Left lung (tissue), 4 donors: ENCODE measurements at regions not wholly inside any gene's neighbourhood (a gene's known extent, or its start where the extent isn't known, plus 50 kb on each side); places are given as distances from the start of the nearest gene placed in this dataset.

Experiments
- ATAC-seq: fragments of 200-7000 bp; cut with Tn5 transposase; one replicate; pipeline ENCODE4 v1.9.1; 2020; ENCODE audit warnings: moderate library complexity
- DNase-seq, 4 donors: peaks; one replicate each; pipeline ENCODE4 v3.0.0-alpha.2; 2013 to 2020
- H3K27ac ChIP-seq, 2 donors: fragments of 200-600 bp; sonication (generic) in 1 of 2; one replicate each; pipeline versions ENCODE4 v1.5.0 to v1.8.0; 2020 to 2021
- H3K27me3 ChIP-seq, 2 donors: fragments of 200-600 bp; sonication (generic) in 1 of 2; one replicate each; pipeline versions ENCODE4 v1.5.0 to v1.8.0; 2020 to 2021
- H3K36me3 ChIP-seq, 2 donors: fragments of 200-600 bp; sonication (generic) in 1 of 2; one replicate each; pipeline versions ENCODE4 v1.5.0 to v1.8.0; 2020 to 2021
- H3K4me1 ChIP-seq, 2 donors: fragments of 200-600 bp; one replicate each; pipeline ENCODE4 v1.8.0; 2021
- H3K4me3 ChIP-seq, 2 donors: fragments of 200-600 bp; sonication (generic) in 1 of 2; one replicate each; pipeline versions ENCODE4 v1.5.0 to v1.8.0; 2020 to 2021; ENCODE audit warnings: mild to moderate bottlenecking in 1 of 2
- H3K9me3 ChIP-seq, 2 donors: fragments of 200-600 bp; sonication (generic) in 1 of 2; one replicate each; pipeline versions ENCODE4 v1.5.0 to v1.8.0; 2020 to 2021
- CTCF ChIP-seq, 2 donors: fragments of 200-600 bp; sonication (generic) in 1 of 2; IDR thresholded peaks; one replicate each; pipeline versions ENCODE4 v1.5.0 to v1.8.0; 2021; ENCODE audit warnings: antibody characterized with exemption in 2 of 2
- intact Hi-C, 2 donors: fragments of 100-400 bp; cut with DNase I; formaldehyde crosslinking; loops; one replicate each; pipeline versions ENCODE4 v1.11.2 to v1.14.2; 2022
- donor health status: DM: no; HTN: yes; CAD: no.
- donor health status: DM: no; HTN: no; CAD: no.

- H3K36me3 ChIP-seq = no peaks in the 10 kb centered on the region
- H3K9me3 ChIP-seq = peaks cover 0 to 26% of the 10 kb centered on the region in 2 donors
- no peak overlapping the region for H3K4me3 ChIP-seq
- no peak for DNase-seq
- intact Hi-C loops = no loop called here
- no peaks in the 10 kb centered on the region for H3K27me3 ChIP-seq
- no peak overlapping the region for H3K27ac ChIP-seq
- no peaks in the 10 kb centered on the region for H3K4me1 ChIP-seq
- ATAC-seq = no peak
- TF ChIP-seq CTCF (IDR thresholded peaks at IDR 0.05) = no peak
Observed at GRCh38 chr4:135605076-135605475, 1403.5 kb upstream of the PABPC4L start.

- H3K27ac ChIP-seq = no peak overlapping the region
- intact Hi-C loops = no loop called here
- H3K36me3 ChIP-seq = no peaks in the 10 kb centered on the region
- no peak for ATAC-seq
- TF ChIP-seq CTCF (IDR thresholded peaks at IDR 0.05) = no peak
- DNase-seq = no peak
- H3K4me3 ChIP-seq = no peak overlapping the region
- no peaks in the 10 kb centered on the region for H3K27me3 ChIP-seq
- no peaks in the 10 kb centered on the region for H3K4me1 ChIP-seq
- H3K9me3 ChIP-seq = peaks cover 0 to 31% of the 10 kb centered on the region in 2 donors
Observed at GRCh38 chr4:135604531-135604930, 1402.9 kb upstream of the PABPC4L start.

GRCh38 chr4:135601351-135601750 is 1399.8 kb upstream of the PABPC4L start:
- DNase-seq (no peak), ATAC-seq (no peak)
- intact Hi-C loops = no loop called here
- Histone ChIP-seq H3K36me3 (no peaks in the 10 kb centered on the region), H3K4me3 (no peak overlapping the region), H3K27me3 (no peaks in the 10 kb centered on the region), H3K4me1 (no peaks in the 10 kb centered on the region), H3K9me3 (peaks cover 0 to 61% of the 10 kb centered on the region in 2 donors), H3K27ac (no peak overlapping the region)
- TF ChIP-seq CTCF (IDR thresholded peaks at IDR 0.05) = no peak

GRCh38 chr4:135598151-135598550 is 1396.6 kb upstream of the PABPC4L start:
- Histone ChIP-seq H3K27me3 (no peaks in the 10 kb centered on the region), H3K4me3 (no peak overlapping the region), H3K36me3 (no peaks in the 10 kb centered on the region), H3K4me1 (no peaks in the 10 kb centered on the region), H3K27ac (no peak overlapping the region), H3K9me3 (peaks cover 0 to 69% of the 10 kb centered on the region in 2 donors)
- DNase-seq (no peak), ATAC-seq (no peak)
- no peak for TF ChIP-seq CTCF (IDR thresholded peaks at IDR 0.05)
- intact Hi-C loops = no loop called here

- intact Hi-C loops = no loop called here
- DNase-seq (no peak), ATAC-seq (no peak)
- peaks cover 0 to 37% of the 10 kb centered on the region in 2 donors for H3K9me3 ChIP-seq
- no peaks in the 10 kb centered on the region for H3K27me3 ChIP-seq
- no peaks in the 10 kb centered on the region for H3K4me1 ChIP-seq
- TF ChIP-seq CTCF (IDR thresholded peaks at IDR 0.05) = no peak
- no peak overlapping the region for H3K4me3 ChIP-seq
- no peaks in the 10 kb centered on the region for H3K36me3 ChIP-seq
- no peak overlapping the region for H3K27ac ChIP-seq
Observed at GRCh38 chr4:135594521-135594920, 1392.9 kb upstream of the PABPC4L start.
